DND-41 (cell line): ENCODE measurements at regions not wholly inside any gene's neighbourhood (a gene's known extent, or its start where the extent isn't known, plus 50 kb on each side); places are given as distances from the start of the nearest gene placed in this dataset.

Experiments
- ATAC-seq: fragments of 200-7000 bp; cut with Tn5 transposase; 3 replicates; pipeline ENCODE4 v1.9.1; 2021; ENCODE audit warnings: low read depth; ENCODE audit not compliant: insufficient read depth
- DNase-seq: peaks from one replicate; pipeline ENCODE4 v3.0.0-alpha.2; 2020
- H2AFZ ChIP-seq: 2 replicates; pipeline ENCODE4 v1.6.0; 2012; ENCODE audit warnings: low read depth, low read length
- H3K27ac ChIP-seq: 2 replicates; pipeline ENCODE4 v1.5.1; 2012; ENCODE audit warnings: low read length, inconsistent platforms
- H3K27me3 ChIP-seq: fragments of 200-600 bp; sonication (generic); 2 replicates; pipeline ENCODE4 v1.6.0; 2012; ENCODE audit warnings: low read length, mild to moderate bottlenecking, inconsistent platforms; ENCODE audit not compliant: insufficient read depth, poor library complexity
- H3K36me3 ChIP-seq: 2 replicates; pipeline ENCODE4 v1.5.1; 2012; ENCODE audit warnings: low read length, inconsistent platforms; ENCODE audit not compliant: insufficient read depth
- H3K4me1 ChIP-seq: 2 replicates; pipeline ENCODE4 v1.5.1; 2012; ENCODE audit warnings: mild to moderate bottlenecking, low read length; ENCODE audit not compliant: insufficient read depth
- H3K4me2 ChIP-seq: 2 replicates; pipeline ENCODE4 v1.6.0; 2012; ENCODE audit warnings: mild to moderate bottlenecking, moderate library complexity, low read length, inconsistent platforms; ENCODE audit not compliant: insufficient read depth
- H3K4me3 ChIP-seq, 2 experiments: fragments of 200-600 bp in 1 of 2; shearing (Covaris generic) in 1 of 2; 2 replicates each; pipeline ENCODE4 v1.5.1; 2012 to 2016; ENCODE audit warnings: inconsistent platforms in 2 of 2, low read length in 2 of 2, mild to moderate bottlenecking in 2 of 2, low read depth in 1 of 2, moderate library complexity in 1 of 2
- H3K79me2 ChIP-seq: 2 replicates; pipeline ENCODE4 v1.6.0; 2012; ENCODE audit warnings: low read length, inconsistent platforms; ENCODE audit not compliant: insufficient read depth
- H3K9ac ChIP-seq: 2 replicates; pipeline ENCODE4 v1.6.0; 2012; ENCODE audit warnings: low read depth, mild to moderate bottlenecking, inconsistent platforms, low read length, moderate library complexity
- H3K9me3 ChIP-seq: 2 replicates; pipeline ENCODE4 v1.5.1; 2012; ENCODE audit warnings: low read length, moderate library complexity, mild to moderate bottlenecking, inconsistent platforms; ENCODE audit not compliant: insufficient read depth, severe bottlenecking
- H4K20me1 ChIP-seq: 2 replicates; pipeline ENCODE4 v1.6.0; 2012; ENCODE audit warnings: low read length; ENCODE audit not compliant: insufficient read depth
- EZH2 ChIP-seq: IDR thresholded peaks from 3 replicates; pipeline ENCODE4 v1.6.1; 2012; ENCODE audit warnings: borderline replicate concordance, low read depth, mild to moderate bottlenecking, moderate library complexity, low read length, inconsistent platforms; ENCODE audit not compliant: severe bottlenecking
- TF ChIP-seq, protein P1 (sequence below): IDR thresholded peaks from 2 replicates; pipeline ENCODE4 v1.5.1; 2012; ENCODE audit warnings: borderline replicate concordance, low read length, moderate library complexity, mild to moderate bottlenecking; ENCODE audit not compliant: poor library complexity, severe bottlenecking; ENCODE audit errors: extremely low read depth

DNA sequence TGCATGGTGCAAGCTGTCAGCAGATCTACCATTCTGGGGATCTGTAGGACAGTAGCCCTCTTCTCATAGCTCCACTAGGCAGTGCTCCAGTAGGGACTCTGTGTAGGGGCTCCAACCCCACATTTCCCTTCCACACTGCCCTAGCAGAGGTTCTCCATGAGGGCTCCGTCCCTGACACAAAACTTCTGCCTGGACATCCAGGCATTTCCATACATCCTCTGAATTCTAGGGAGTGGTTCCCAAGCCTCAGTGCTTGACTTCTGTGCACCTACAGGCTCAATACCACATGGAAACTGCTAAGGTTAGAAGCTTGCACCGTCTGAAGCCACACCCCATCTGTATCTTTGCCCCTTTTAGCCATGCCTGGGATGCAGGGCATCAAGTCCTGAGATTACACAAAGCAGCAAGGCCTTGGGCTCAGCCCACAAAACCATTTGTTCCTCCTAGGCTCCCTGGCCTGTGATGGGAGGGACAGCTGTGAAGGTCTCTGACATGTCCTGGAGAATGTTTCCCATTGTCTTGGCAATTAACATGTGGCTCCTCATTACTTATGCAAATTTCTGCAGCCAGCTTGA is 117.0 kb upstream of the NFIA start:
- H4K20me1 ChIP-seq = no peaks in the 10 kb centered on the region

DNA sequence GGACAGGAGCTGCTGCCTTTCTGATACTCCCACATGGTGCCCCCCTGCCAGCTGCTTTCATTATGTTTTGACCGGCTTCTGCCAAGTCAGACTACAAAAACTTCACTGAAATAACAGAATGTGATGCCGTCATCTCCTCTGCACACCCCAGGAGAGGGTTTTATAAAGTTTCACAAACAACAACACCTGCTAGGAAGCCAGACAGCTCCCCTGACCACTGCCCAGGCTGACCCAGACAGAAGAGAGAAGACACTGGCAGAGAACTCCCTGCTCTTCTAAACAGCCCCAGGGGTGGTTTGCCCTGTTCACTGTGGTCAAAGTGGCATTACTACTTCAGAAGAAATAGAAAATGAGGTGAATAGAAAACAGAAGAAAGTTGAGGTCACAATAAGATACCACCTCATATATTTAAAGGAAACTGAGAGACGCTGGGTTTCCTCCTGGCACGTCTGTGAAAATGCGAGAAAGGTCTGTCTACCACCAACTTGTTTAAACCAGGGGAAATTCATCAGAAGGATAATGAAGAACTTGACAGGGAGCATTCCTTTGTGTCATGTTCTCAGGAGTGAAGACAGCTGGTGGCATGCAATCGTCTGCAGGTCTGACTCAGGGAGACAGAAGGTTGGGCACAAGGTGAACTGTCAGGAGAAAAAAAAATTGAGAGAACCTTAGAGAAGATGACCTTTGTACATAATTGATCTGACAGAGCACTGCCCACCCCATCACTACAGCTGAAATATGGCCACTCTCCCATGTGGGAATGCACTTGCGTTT is 119.0 kb upstream of the NFIA start:
- Histone ChIP-seq H3K79me2 (no peaks in the 10 kb centered on the region), H3K4me2 (no peak overlapping the region), H3K4me3 (no peak overlapping the region), H3K4me1 (no peaks in the 10 kb centered on the region), H3K9me3 (peaks cover 19% of the 10 kb centered on the region), H3K36me3 (no peaks in the 10 kb centered on the region), H2AFZ (no peak overlapping the region), H3K27me3 (no peaks in the 10 kb centered on the region), H3K27ac (no peak overlapping the region), H4K20me1 (no peaks in the 10 kb centered on the region), H3K9ac (no peak overlapping the region)
- TF ChIP-seq, protein P1, sequence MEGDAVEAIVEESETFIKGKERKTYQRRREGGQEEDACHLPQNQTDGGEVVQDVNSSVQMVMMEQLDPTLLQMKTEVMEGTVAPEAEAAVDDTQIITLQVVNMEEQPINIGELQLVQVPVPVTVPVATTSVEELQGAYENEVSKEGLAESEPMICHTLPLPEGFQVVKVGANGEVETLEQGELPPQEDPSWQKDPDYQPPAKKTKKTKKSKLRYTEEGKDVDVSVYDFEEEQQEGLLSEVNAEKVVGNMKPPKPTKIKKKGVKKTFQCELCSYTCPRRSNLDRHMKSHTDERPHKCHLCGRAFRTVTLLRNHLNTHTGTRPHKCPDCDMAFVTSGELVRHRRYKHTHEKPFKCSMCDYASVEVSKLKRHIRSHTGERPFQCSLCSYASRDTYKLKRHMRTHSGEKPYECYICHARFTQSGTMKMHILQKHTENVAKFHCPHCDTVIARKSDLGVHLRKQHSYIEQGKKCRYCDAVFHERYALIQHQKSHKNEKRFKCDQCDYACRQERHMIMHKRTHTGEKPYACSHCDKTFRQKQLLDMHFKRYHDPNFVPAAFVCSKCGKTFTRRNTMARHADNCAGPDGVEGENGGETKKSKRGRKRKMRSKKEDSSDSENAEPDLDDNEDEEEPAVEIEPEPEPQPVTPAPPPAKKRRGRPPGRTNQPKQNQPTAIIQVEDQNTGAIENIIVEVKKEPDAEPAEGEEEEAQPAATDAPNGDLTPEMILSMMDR = no peak
- TF ChIP-seq EZH2 = no peak
- DNase-seq (no peak), ATAC-seq (no peak)

More for the DNA sequence above, 117.0 kb upstream of the NFIA start:
- Histone ChIP-seq H3K4me2 (no peak overlapping the region), H3K27me3 (no peaks in the 10 kb centered on the region), H2AFZ (no peak overlapping the region), H3K36me3 (no peaks in the 10 kb centered on the region), H3K79me2 (no peaks in the 10 kb centered on the region), H3K9ac (no peak overlapping the region), H3K9me3 (peaks cover 19% of the 10 kb centered on the region), H3K4me1 (no peaks in the 10 kb centered on the region), H3K4me3 (no peak overlapping the region), H3K27ac (no peak overlapping the region)
- DNase-seq (no peak), ATAC-seq (no peak)
- no peak for TF ChIP-seq EZH2
- TF ChIP-seq, protein P1 = no peak

DNA sequence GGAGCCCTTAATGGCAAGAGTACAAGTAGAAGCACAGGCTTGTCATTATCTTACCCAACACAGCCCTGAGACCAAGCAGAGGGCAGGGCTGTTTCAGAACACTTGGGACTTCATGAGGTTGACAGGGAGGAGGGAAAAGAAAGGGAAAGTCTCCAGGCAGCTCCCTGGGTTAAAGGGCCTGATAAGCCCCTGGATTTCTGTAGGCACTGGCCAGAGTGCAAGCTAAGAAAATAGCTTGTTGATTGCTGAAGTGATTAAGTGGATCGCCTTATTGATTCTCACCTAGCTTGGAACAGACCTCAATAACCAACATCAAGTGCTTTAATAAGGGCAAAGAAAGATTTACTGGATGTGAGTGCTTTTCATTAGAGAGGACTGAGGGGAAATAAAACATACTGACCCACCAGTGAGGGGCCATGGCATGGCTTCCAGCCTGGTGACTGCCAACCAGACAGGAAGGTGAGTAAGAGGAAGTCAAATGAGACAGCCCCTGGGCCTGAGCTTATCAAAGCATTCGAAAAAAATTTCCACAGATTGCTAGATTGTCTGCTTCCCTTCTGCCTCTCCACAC is 121.4 kb upstream of the NFIA start:
- no peak for TF ChIP-seq EZH2
- TF ChIP-seq, protein P1 = no peak
- ATAC-seq (no peak), DNase-seq (no peak)
- Histone ChIP-seq H3K9ac (no peak overlapping the region), H3K4me2 (no peak overlapping the region), H3K27me3 (no peaks in the 10 kb centered on the region), H3K36me3 (no peaks in the 10 kb centered on the region), H3K9me3 (peaks cover 19% of the 10 kb centered on the region), H3K27ac (no peak overlapping the region), H3K4me1 (no peaks in the 10 kb centered on the region), H3K79me2 (no peaks in the 10 kb centered on the region), H4K20me1 (no peaks in the 10 kb centered on the region), H2AFZ (no peak overlapping the region), H3K4me3 (no peak overlapping the region)
